ENCODE measurements at regions not wholly inside any gene's neighbourhood (a gene's known extent, or its start where the extent isn't known, plus 50 kb on each side); places are given as distances from the start of the nearest gene placed in this dataset.

DNA sequence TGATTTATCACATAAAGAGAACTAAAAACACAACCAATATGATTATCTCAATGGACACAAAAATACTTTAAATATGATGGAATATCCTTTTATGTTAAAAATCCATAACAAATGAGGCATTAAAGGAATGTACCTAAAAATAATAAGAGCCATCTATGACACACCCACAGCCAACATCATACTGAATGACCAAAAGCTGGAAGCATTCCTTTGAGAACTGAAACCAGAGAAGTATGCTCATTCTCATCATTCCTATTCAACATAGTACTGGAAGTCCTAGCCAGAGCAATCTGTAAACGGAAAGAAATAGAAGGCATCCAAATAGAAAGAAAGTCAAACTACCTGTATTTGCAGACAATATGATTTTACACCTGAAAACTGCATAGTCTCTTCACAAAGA is 671.0 kb downstream of the SLITRK1 start:
- POLR2A ChIA-PET, result interaction anchor here (0.6 kb wide), 1 partner anchor 979 kb away, joined by 3 read pairs; no protein-coding TSS in a partner anchor
- Mint-ChIP-seq H3K27me3 (ENCODE audit: insufficient read depth, unreplicated experiment) (no peaks in the 10 kb centered on the region), H3K4me1 (ENCODE audit: insufficient read depth, unreplicated experiment) (peaks cover 8% of the 10 kb centered on the region), H3K36me3 (ENCODE audit: insufficient read depth, unreplicated experiment) (no peaks in the 10 kb centered on the region), H3K27ac (ENCODE audit: low read depth, unreplicated experiment) (no peak overlapping the region), H3K4me3 (ENCODE audit: unreplicated experiment) (no peak overlapping the region), H3K9me3 (ENCODE audit: unreplicated experiment) (peaks cover 8% of the 10 kb centered on the region)
- intact Hi-C loops (cut with micrococcal nuclease), result no loop called here
- no peak for DNase-seq (ENCODE audit: unreplicated experiment)
- CTCF ChIA-PET, result no interaction called here
- TF ChIP-seq, protein P1, sequence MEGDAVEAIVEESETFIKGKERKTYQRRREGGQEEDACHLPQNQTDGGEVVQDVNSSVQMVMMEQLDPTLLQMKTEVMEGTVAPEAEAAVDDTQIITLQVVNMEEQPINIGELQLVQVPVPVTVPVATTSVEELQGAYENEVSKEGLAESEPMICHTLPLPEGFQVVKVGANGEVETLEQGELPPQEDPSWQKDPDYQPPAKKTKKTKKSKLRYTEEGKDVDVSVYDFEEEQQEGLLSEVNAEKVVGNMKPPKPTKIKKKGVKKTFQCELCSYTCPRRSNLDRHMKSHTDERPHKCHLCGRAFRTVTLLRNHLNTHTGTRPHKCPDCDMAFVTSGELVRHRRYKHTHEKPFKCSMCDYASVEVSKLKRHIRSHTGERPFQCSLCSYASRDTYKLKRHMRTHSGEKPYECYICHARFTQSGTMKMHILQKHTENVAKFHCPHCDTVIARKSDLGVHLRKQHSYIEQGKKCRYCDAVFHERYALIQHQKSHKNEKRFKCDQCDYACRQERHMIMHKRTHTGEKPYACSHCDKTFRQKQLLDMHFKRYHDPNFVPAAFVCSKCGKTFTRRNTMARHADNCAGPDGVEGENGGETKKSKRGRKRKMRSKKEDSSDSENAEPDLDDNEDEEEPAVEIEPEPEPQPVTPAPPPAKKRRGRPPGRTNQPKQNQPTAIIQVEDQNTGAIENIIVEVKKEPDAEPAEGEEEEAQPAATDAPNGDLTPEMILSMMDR (IDR thresholded peaks at IDR 0.05; ENCODE audit: unreplicated experiment), result no peak
- no TSS peak for BruUV-seq (replicated peaks)

DNA sequence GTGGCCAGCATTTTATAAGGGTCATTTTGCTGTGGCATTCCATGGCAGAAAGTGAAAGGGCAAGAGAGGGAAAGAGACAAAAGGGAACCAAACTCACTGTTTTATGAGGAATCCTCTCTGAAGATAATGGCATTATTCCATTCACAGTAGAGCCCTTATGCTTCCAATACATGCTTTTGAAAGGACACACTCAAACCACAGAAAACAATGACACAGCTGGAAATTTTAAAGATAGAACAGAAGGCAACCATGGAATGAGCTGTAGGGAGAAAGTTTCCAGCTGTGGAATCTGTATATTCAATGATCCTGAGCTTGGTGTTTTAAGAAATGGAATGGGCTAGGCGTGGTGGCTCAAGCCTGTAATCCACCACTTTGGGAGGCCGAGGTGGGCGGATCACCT is 677.4 kb downstream of the SLITRK1 start:
- Mint-ChIP-seq H3K4me1 (ENCODE audit: insufficient read depth, unreplicated experiment) (no peaks in the 10 kb centered on the region), H3K36me3 (ENCODE audit: insufficient read depth, unreplicated experiment) (no peaks in the 10 kb centered on the region), H3K9me3 (ENCODE audit: unreplicated experiment) (peaks cover 5% of the 10 kb centered on the region), H3K27ac (ENCODE audit: low read depth, unreplicated experiment) (no peak overlapping the region), H3K4me3 (ENCODE audit: unreplicated experiment) (no peak overlapping the region), H3K27me3 (ENCODE audit: insufficient read depth, unreplicated experiment) (no peaks in the 10 kb centered on the region)
- no peak for DNase-seq (ENCODE audit: unreplicated experiment)
- intact Hi-C loops (cut with micrococcal nuclease), result no loop called here
- TF ChIP-seq, protein P1 (IDR thresholded peaks at IDR 0.05; ENCODE audit: unreplicated experiment), result no peak
- no TSS peak for BruUV-seq (replicated peaks)
- CTCF ChIA-PET, result no interaction called here
- POLR2A ChIA-PET, result no interaction called here

GRCh38 chr13:83201506-83201905 is 680.8 kb downstream of the SLITRK1 start:
- H3K4me3 Mint-ChIP-seq (ENCODE audit: unreplicated experiment), result no peak overlapping the region
- BruUV-seq (replicated peaks), result no TSS peak
- ChIA-PET POLR2A (interaction anchor here (0.9 kb wide), 1 partner anchor 20 kb away, joined by 3 read pairs; no protein-coding TSS in a partner anchor), CTCF (no interaction called here)
- no peak overlapping the region for H3K27ac Mint-ChIP-seq (ENCODE audit: low read depth, unreplicated experiment)
- no peaks in the 10 kb centered on the region for H3K9me3 Mint-ChIP-seq (ENCODE audit: unreplicated experiment)
- DNase-seq (ENCODE audit: unreplicated experiment), result no peak
- H3K4me1 Mint-ChIP-seq (ENCODE audit: insufficient read depth, unreplicated experiment), result no peaks in the 10 kb centered on the region
- TF ChIP-seq, protein P1 (IDR thresholded peaks at IDR 0.05; ENCODE audit: unreplicated experiment), result no peak
- no peaks in the 10 kb centered on the region for H3K27me3 Mint-ChIP-seq (ENCODE audit: insufficient read depth, unreplicated experiment)
- H3K36me3 Mint-ChIP-seq (ENCODE audit: insufficient read depth, unreplicated experiment), result no peaks in the 10 kb centered on the region
- intact Hi-C loops (cut with micrococcal nuclease), result no loop called here

DNA sequence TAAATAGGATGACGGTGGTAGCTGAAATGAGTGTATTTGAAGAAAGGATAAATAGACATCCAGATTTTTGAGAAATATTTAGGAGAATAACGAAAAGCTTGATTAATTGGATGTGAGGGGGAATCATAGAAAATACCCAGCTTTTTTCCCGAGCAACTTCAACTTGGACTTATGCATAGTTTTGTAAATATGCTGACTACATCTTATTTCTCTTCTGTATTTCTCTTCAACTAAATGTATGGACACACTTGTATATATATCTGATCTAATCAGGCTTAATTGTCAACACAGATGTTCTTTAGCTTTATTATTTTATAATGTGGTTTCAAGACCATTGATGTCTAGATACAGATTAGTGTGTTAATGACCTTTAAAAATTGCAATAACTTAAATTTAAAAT is 685.0 kb downstream of the SLITRK1 start:
- H3K27me3 Mint-ChIP-seq (ENCODE audit: insufficient read depth, unreplicated experiment), result no peaks in the 10 kb centered on the region
- POLR2A ChIA-PET, result no interaction called here
- intact Hi-C loops (cut with micrococcal nuclease), result no loop called here
- TF ChIP-seq, protein P1 (IDR thresholded peaks at IDR 0.05; ENCODE audit: unreplicated experiment), result no peak
- no peak for DNase-seq (ENCODE audit: unreplicated experiment)
- H3K9me3 Mint-ChIP-seq (ENCODE audit: unreplicated experiment), result no peaks in the 10 kb centered on the region
- CTCF ChIA-PET, result no interaction called here
- no peak overlapping the region for H3K27ac Mint-ChIP-seq (ENCODE audit: low read depth, unreplicated experiment)
- no peaks in the 10 kb centered on the region for H3K36me3 Mint-ChIP-seq (ENCODE audit: insufficient read depth, unreplicated experiment)
- H3K4me1 Mint-ChIP-seq (ENCODE audit: insufficient read depth, unreplicated experiment), result no peaks in the 10 kb centered on the region
- H3K4me3 Mint-ChIP-seq (ENCODE audit: unreplicated experiment), result no peak overlapping the region
- no TSS peak for BruUV-seq (replicated peaks)
